ENCODE measurements at regions not wholly inside any gene's neighbourhood (a gene's known extent, or its start where the extent isn't known, plus 50 kb on each side); places are given as distances from the start of the nearest gene placed in this dataset.

DNA sequence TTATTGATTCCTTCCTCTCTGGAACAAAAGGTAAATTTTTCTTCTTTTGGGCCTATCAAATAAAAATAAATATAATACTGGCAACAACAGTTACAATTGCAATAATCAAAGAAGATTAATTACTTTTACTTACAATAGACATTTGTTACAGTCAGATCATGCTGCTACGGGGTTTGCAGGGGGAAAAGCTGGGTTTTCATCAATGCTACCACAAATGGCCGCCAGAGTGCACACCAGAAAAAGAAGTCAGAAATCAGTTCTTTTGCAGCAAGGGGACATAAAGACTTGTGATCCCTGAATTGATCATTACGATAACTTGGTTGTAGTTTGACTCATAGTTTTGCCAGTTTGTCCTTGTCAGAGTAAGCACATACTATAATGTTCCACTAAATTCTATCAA lies 714.5 kb upstream of the EYS start:
- H3K4me3 ChIP-seq (ENCODE audit: control insufficient read depth, low read depth, low read length) = no peak overlapping the region
- TF ChIP-seq, protein P1, sequence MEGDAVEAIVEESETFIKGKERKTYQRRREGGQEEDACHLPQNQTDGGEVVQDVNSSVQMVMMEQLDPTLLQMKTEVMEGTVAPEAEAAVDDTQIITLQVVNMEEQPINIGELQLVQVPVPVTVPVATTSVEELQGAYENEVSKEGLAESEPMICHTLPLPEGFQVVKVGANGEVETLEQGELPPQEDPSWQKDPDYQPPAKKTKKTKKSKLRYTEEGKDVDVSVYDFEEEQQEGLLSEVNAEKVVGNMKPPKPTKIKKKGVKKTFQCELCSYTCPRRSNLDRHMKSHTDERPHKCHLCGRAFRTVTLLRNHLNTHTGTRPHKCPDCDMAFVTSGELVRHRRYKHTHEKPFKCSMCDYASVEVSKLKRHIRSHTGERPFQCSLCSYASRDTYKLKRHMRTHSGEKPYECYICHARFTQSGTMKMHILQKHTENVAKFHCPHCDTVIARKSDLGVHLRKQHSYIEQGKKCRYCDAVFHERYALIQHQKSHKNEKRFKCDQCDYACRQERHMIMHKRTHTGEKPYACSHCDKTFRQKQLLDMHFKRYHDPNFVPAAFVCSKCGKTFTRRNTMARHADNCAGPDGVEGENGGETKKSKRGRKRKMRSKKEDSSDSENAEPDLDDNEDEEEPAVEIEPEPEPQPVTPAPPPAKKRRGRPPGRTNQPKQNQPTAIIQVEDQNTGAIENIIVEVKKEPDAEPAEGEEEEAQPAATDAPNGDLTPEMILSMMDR (IDR thresholded peaks at IDR 0.05; ENCODE audit: control insufficient read depth, insufficient read depth, low read depth, low read length, missing control alignments) = no peak
- no peak for DNase-seq (ENCODE audit: low read depth)

DNA sequence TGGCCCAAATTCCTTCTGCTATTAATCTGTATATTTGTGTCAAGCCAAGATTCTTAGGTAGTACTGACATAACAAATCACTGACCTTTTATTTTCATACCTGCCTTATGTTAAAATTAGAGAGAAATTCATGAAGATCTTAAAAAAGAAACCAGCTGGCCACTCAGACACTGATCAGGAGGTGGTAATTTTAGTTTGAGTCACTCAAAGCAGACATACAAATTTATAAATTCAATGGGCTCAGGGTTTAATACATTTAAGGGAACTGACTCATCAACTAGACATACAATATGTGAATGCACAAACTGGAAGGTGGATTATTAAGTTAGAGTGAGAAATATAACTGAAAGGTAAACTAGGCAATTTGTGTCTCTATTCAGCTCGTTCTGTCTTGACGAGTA lies 711.9 kb upstream of the EYS start:
- no peak overlapping the region for H3K4me3 ChIP-seq (ENCODE audit: control insufficient read depth, low read depth, low read length)
- TF ChIP-seq, protein P1 (IDR thresholded peaks at IDR 0.05; ENCODE audit: control insufficient read depth, insufficient read depth, low read depth, low read length, missing control alignments) = no peak
- no peak for DNase-seq (ENCODE audit: low read depth)

DNA sequence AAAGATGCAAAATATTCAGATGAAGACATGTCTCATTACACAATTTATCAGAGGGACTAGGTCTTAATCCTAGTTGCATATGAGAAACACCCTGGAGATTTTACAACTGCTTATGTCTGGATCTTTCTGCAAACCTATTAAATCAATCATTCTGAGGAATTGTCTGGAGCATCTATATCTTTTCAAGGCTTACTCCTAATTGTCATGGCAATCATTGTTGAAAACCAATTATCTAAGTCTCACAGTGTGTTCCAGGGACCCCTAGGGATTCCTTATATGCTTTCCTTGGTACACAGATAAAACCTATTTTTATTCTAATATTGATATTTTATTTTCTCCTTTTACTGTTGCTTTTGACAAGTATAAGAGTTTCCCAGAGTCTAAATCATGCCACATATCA lies 696.9 kb upstream of the EYS start:
- DNase-seq (ENCODE audit: low read depth) = no peak
- TF ChIP-seq, protein P1 (IDR thresholded peaks at IDR 0.05; ENCODE audit: control insufficient read depth, insufficient read depth, low read depth, low read length, missing control alignments) = no peak

DNA sequence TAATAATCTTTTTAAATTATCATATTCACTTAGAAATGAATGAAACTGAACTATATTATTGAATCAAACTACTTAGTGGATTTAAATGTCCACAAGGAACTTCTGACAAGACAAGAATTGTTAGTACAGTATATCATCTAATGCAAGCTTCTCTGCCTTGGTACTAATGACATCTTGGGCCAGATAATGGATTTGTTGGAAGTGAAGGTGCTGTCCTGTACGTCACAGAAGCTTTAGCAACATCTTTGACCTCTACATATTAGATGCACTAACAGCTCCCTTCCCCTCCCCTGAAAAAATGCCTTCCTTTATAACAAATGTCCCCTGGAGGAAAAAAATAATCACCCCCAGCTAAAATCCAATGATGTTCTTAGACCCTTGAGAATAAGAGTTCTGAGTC lies 695.8 kb upstream of the EYS start:
- no peak for DNase-seq (ENCODE audit: low read depth)
- no peak overlapping the region for H3K4me3 ChIP-seq (ENCODE audit: control insufficient read depth, low read depth, low read length)
- TF ChIP-seq, protein P1 (IDR thresholded peaks at IDR 0.05; ENCODE audit: control insufficient read depth, insufficient read depth, low read depth, low read length, missing control alignments) = no peak

More for the DNA sequence above, 696.9 kb upstream of the EYS start:
- H3K4me3 ChIP-seq (ENCODE audit: control insufficient read depth, low read depth, low read length) = no peak overlapping the region

DNA sequence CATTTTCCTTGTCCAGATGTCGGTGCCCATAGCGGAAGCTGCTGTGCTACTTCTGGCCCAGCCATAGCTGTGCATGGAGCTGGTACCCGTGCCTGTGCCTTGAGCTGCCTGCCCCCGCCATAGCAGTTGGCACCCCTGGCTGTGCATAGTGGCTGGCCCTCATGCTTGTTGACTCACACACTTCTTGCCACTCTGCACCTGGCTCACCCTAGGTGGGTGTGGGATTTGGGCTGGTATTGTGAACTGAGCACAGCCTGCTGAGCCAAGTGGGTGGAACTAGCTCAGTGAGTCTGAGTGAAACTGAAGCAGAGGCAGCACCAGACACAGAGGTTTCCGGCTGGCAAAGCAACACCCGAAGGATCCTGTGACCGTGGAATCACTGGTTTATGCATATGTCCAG lies 689.5 kb upstream of the EYS start:
- no peak for DNase-seq (ENCODE audit: low read depth)
- H3K4me3 ChIP-seq (ENCODE audit: control insufficient read depth, low read depth, low read length) = no peak overlapping the region
- TF ChIP-seq, protein P1 (IDR thresholded peaks at IDR 0.05; ENCODE audit: control insufficient read depth, insufficient read depth, low read depth, low read length, missing control alignments) = no peak

DNA sequence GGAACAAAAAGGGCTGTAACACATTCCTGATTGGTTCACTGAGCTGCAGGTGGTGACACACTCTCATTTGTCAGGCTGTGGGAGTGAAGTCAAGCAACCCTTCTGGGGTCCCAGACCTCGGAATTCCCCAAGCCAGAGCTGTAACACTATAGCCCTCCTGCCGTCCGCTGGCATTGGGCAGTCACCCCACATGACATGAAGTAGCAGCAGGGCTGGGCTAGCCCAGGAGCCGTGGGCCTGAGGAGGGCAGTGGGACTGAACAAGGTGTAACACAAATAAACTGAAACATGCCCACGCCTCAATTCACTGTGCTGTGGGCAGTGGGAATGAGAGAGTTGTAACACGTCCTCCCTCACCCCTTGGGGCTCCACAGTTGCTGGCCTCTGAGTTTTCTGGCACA lies 689.1 kb upstream of the EYS start:
- no peak for DNase-seq (ENCODE audit: low read depth)
- TF ChIP-seq, protein P1 (IDR thresholded peaks at IDR 0.05; ENCODE audit: control insufficient read depth, insufficient read depth, low read depth, low read length, missing control alignments) = no peak
- no peak overlapping the region for H3K4me3 ChIP-seq (ENCODE audit: control insufficient read depth, low read depth, low read length)

DNA sequence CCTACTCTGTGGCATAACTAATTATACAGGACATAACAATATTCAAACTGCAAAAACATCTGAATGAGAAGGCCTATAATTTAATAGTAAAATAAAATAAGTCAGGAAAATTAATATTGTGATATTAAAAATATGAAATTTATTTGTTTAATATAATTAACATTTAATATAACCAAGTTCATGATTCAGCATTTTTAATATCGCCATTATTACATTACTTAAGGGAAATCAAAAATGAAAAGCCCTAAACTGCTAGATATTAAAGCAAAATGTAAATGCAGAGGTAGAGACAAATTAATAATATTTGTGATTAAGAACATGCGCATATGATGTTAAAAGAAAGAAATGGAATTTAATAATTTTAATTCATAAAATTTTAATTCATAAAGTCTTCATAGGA lies 683.4 kb upstream of the EYS start:
- H3K4me3 ChIP-seq (ENCODE audit: control insufficient read depth, low read depth, low read length) = no peak overlapping the region
- no peak for DNase-seq (ENCODE audit: low read depth)
- TF ChIP-seq, protein P1 (IDR thresholded peaks at IDR 0.05; ENCODE audit: control insufficient read depth, insufficient read depth, low read depth, low read length, missing control alignments) = no peak

Data from AG09309 (cell line).